B cell (primary cell): ENCODE measurements at regions not wholly inside any gene's neighbourhood (a gene's known extent, or its start where the extent isn't known, plus 50 kb on each side); places are given as distances from the start of the nearest gene placed in this dataset.

ENCODE experiments used
- ATAC-seq: fragments of 200-7000 bp; cut with Tn5 transposase; one replicate; pipeline ENCODE4 v1.10.0; 2021; ENCODE audit warnings: low read depth, mild to moderate bottlenecking, moderate number of reproducible peaks, moderate library complexity
- CTCF ChIA-PET: fragments of 350-600 bp; sonication (Branson Sonifier 250); formaldehyde crosslinking; loops from one replicate; lab custom pipeline; 2021; ENCODE audit warnings: antibody characterized with exemption, inconsistent platforms; lab: Charles Lee
- POLR2A ChIA-PET: fragments of 350-600 bp; sonication (Branson Sonifier 250); formaldehyde crosslinking; loops from one replicate; lab custom pipeline; 2021; ENCODE audit warnings: antibody characterized with exemption; lab: Charles Lee
- DNase-seq: peaks from one replicate; pipeline ENCODE4 v3.0.0; 2013
- H2AFZ ChIP-seq: 2 replicates; pipeline ENCODE4 v1.6.1; 2012; ENCODE audit warnings: mild to moderate bottlenecking, low read depth, low read length; ENCODE audit not compliant: insufficient read depth, poor library complexity, severe bottlenecking
- H3K27ac ChIP-seq, 2 donors: 1 replicate in 1 of 2; 2 replicates in 1 of 2; pipeline ENCODE4 v1.5.1; 2012 to 2013; ENCODE audit warnings: low read length in 2 of 2, mild to moderate bottlenecking in 2 of 2, moderate library complexity in 1 of 2
- H3K27me3 ChIP-seq, 4 experiments: fragments of 200-600 bp in 1 of 4; sonication (generic) in 1 of 4; replicated peaks in 1 of 4; 1 replicate in 2 of 4; 2 replicates in 2 of 4; pipeline versions ENCODE4 v1.6.1 to v1.7.0; 2013 to 2016; ENCODE audit warnings: low read length in 3 of 4, mild to moderate bottlenecking in 2 of 4, mixed read lengths in 1 of 4, moderate library complexity in 1 of 4; ENCODE audit not compliant: insufficient read depth in 4 of 4, control insufficient read depth in 3 of 4; ENCODE audit errors: control extremely low read depth in 1 of 4
- H3K36me3 ChIP-seq, 2 experiments: replicated peaks in 1 of 2; 1 replicate in 1 of 2; 2 replicates in 1 of 2; pipeline versions ENCODE4 v1.6.1 to v1.7.1; 2013; ENCODE audit warnings: low read length in 1 of 2; ENCODE audit not compliant: insufficient read depth in 2 of 2, control insufficient read depth in 1 of 2; ENCODE audit errors: control extremely low read depth in 1 of 2, extremely low read depth in 1 of 2
- H3K4me1 ChIP-seq, 2 donors: fragments of 200-600 bp in 1 of 2; sonication (generic) in 1 of 2; 1 replicate in 1 of 2; 2 replicates in 1 of 2; pipeline versions ENCODE4 v1.5.1 to v1.6.1; 2013 to 2017; ENCODE audit warnings: low read length in 2 of 2; ENCODE audit not compliant: control insufficient read depth in 2 of 2, insufficient read depth in 2 of 2
- H3K4me2 ChIP-seq: replicated peaks from 2 replicates; pipeline ENCODE3; 2012; ENCODE audit warnings: mild to moderate bottlenecking, low read depth, low read length; ENCODE audit not compliant: poor library complexity, severe bottlenecking
- H3K4me3 ChIP-seq, 5 experiments: fragments of 200-600 bp in 1 of 5; sonication (generic) in 1 of 5; 1 replicate in 3 of 5; 2 replicates in 2 of 5; pipeline versions ENCODE4 v1.5.1 to v1.7.0; 2011 to 2016; ENCODE audit warnings: low read length in 4 of 5, mild to moderate bottlenecking in 4 of 5, low read depth in 2 of 5, control low read depth in 1 of 5, moderate library complexity in 1 of 5; ENCODE audit not compliant: insufficient read depth in 1 of 5; ENCODE audit errors: control extremely low read depth in 1 of 5, extremely low read depth in 1 of 5
- H3K79me2 ChIP-seq: fragments of 200-600 bp; sonication (generic); one replicate; pipeline ENCODE4 v1.6.0; 2016; ENCODE audit warnings: low read length; ENCODE audit not compliant: control insufficient read depth, insufficient read depth
- H3K9ac ChIP-seq: fragments of 200-600 bp; sonication (generic); 2 replicates; pipeline ENCODE4 v1.6.1; 2017; ENCODE audit warnings: mild to moderate bottlenecking, low read length, moderate library complexity
- H3K9me3 ChIP-seq, 3 donors: one replicate each; pipeline versions ENCODE4 v1.6.1 to v1.7.1; 2013; ENCODE audit warnings: low read length in 2 of 3; ENCODE audit not compliant: control insufficient read depth in 2 of 3, insufficient read depth in 1 of 3; ENCODE audit errors: control extremely low read depth in 1 of 3
- H4K20me1 ChIP-seq: 2 replicates; pipeline ENCODE4 v1.6.0; 2012; ENCODE audit warnings: mild to moderate bottlenecking, low read length; ENCODE audit not compliant: insufficient read depth, control insufficient read depth, poor library complexity, severe bottlenecking
- H3K27ac Mint-ChIP-seq: one replicate; pipeline ENCODE4 v1.8.0; 2021; ENCODE audit warnings: mixed read lengths
- H3K27me3 Mint-ChIP-seq: one replicate; pipeline ENCODE4 v1.8.0; 2021; ENCODE audit warnings: mixed read lengths
- H3K4me1 Mint-ChIP-seq: one replicate; pipeline ENCODE4 v1.8.0; 2021; ENCODE audit warnings: mixed read lengths
- H3K4me3 Mint-ChIP-seq: one replicate; pipeline ENCODE4 v1.8.0; 2021; ENCODE audit warnings: mixed read lengths
- H3K9me3 Mint-ChIP-seq: one replicate; pipeline ENCODE4 v1.8.0; 2022; ENCODE audit warnings: mixed read lengths; ENCODE audit not compliant: insufficient read depth
- CTCF ChIP-seq: fragments of 200-600 bp; IDR thresholded peaks from one replicate; pipeline ENCODE4 v1.8.0; 2022; ENCODE audit warnings: antibody characterized with exemption, mild to moderate bottlenecking
- EZH2 ChIP-seq: IDR thresholded peaks from 2 replicates; pipeline ENCODE4 v1.6.1; 2012; ENCODE audit warnings: borderline replicate concordance, low read depth, mild to moderate bottlenecking, moderate library complexity, low read length; ENCODE audit not compliant: insufficient read depth, poor library complexity, severe bottlenecking
- WGBS: methylation state at CpG from one replicate; pipeline ENCODE4 v1.1.5; 2013; ENCODE audit warnings: missing lambda C conversion rate; ENCODE audit not compliant: insufficient coverage; 5-methylcytosine and 5-hydroxymethylcytosine counted together
- intact Hi-C: fragments of 100-400 bp; cut with micrococcal nuclease; formaldehyde crosslinking; loops from one replicate; pipeline ENCODE4 v1.10.0; 2022

DNA sequence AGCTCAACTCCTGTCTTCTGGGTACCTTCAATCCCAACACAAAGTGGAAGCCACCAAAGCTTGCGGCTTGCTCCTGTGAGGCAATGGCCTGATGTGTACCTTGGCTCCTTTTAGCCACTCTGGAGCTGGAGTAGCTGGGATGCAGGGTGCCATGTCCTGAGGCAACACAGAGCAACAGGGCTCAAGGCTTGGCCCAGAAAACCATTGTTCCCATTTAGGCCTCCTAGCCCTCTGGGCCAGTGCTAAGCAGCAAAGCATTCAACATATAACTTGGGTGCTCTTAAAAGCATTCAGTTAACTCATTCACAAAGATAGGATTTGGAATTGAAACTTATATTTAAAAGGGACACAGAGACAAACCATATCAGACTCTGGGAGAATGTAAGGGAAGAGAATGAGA lies 194.5 kb upstream of the ARHGEF9 start:
- no peak for TF ChIP-seq CTCF
- TF ChIP-seq EZH2: no peak
- H3K27ac Mint-ChIP-seq: no peak overlapping the region
- no peak overlapping the region for H3K9ac ChIP-seq
- no peaks in the 10 kb centered on the region for H4K20me1 ChIP-seq
- no peak overlapping the region for H2AFZ ChIP-seq
- no peaks in the 10 kb centered on the region for H3K27me3 ChIP-seq
- ATAC-seq (no peak), DNase-seq (no peak)
- POLR2A ChIA-PET: no interaction called here
- no peak overlapping the region for H3K4me3 ChIP-seq
- H3K4me1 Mint-ChIP-seq: no peaks in the 10 kb centered on the region
- intact Hi-C loops: no loop called here
- no peaks in the 10 kb centered on the region for H3K79me2 ChIP-seq
- no CpG with 5 or more reads among the region's 1 CpG for WGBS
- no peaks in the 10 kb centered on the region for H3K27me3 Mint-ChIP-seq
- no peaks in the 10 kb centered on the region for H3K4me1 ChIP-seq
- H3K36me3 ChIP-seq: no peaks in the 10 kb centered on the region
- CTCF ChIA-PET: no interaction called here
- peaks cover 0 to 17% (median 7%) of the 10 kb centered on the region in 3 donors for H3K9me3 ChIP-seq
- no peak overlapping the region for H3K4me2 ChIP-seq
- peaks cover 3% of the 10 kb centered on the region for H3K9me3 Mint-ChIP-seq
- H3K4me3 Mint-ChIP-seq: no peak overlapping the region
- no peak overlapping the region for H3K27ac ChIP-seq

GRCh38 chrX:63967551-63967950 lies 182.5 kb upstream of the ARHGEF9 start:
- CTCF ChIA-PET: no interaction called here
- no peaks in the 10 kb centered on the region for H4K20me1 ChIP-seq
- H3K4me3 Mint-ChIP-seq: no peak overlapping the region
- no peaks in the 10 kb centered on the region for H3K27me3 Mint-ChIP-seq
- POLR2A ChIA-PET: no interaction called here
- H3K4me3 ChIP-seq: no peak overlapping the region
- DNase-seq (no peak), ATAC-seq (no peak)
- no peak for TF ChIP-seq EZH2
- TF ChIP-seq CTCF: no peak
- no peaks in the 10 kb centered on the region for H3K4me1 Mint-ChIP-seq
- H3K9me3 ChIP-seq: no peaks in the 10 kb centered on the region
- no peaks in the 10 kb centered on the region for H3K79me2 ChIP-seq
- no peaks in the 10 kb centered on the region for H3K27me3 ChIP-seq
- H3K36me3 ChIP-seq: no peaks in the 10 kb centered on the region
- H3K4me1 ChIP-seq: no peaks in the 10 kb centered on the region
- intact Hi-C loops: no loop called here
- H2AFZ ChIP-seq: no peak overlapping the region
- H3K9me3 Mint-ChIP-seq: no peaks in the 10 kb centered on the region
- H3K27ac ChIP-seq: no peak overlapping the region
- no peak overlapping the region for H3K27ac Mint-ChIP-seq
- WGBS: no CpG with 5 or more reads among the region's 1 CpG
- H3K4me2 ChIP-seq: no peak overlapping the region
- no peak overlapping the region for H3K9ac ChIP-seq
